ENCODE measurements at regions not wholly inside any gene's neighbourhood (a gene's known extent, or its start where the extent isn't known, plus 50 kb on each side); places are given as distances from the start of the nearest gene placed in this dataset.

DNA sequence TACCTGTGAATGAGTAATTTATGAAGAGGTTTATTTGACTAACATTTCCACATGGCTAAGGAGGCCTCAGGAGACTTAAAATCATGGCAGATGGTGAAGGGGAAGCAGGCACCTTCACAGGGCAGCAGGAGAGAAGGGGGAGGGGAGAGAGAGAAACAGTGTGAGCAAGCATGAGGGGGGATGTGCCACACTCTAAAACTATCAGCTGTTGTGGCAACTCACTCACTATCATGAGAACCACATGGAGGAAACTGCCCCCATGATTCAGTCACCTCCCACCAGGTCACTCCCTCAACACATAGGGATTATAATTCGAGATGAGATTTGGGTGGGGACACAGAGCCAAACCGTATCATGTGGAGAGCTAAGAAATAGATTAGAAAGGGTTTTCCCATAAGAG lies 309.0 kb downstream of the RDH14 start:
- Histone ChIP-seq H3K9me3 (no peaks in the 10 kb centered on the region), H3K27me3 (no peaks in the 10 kb centered on the region)

DNA sequence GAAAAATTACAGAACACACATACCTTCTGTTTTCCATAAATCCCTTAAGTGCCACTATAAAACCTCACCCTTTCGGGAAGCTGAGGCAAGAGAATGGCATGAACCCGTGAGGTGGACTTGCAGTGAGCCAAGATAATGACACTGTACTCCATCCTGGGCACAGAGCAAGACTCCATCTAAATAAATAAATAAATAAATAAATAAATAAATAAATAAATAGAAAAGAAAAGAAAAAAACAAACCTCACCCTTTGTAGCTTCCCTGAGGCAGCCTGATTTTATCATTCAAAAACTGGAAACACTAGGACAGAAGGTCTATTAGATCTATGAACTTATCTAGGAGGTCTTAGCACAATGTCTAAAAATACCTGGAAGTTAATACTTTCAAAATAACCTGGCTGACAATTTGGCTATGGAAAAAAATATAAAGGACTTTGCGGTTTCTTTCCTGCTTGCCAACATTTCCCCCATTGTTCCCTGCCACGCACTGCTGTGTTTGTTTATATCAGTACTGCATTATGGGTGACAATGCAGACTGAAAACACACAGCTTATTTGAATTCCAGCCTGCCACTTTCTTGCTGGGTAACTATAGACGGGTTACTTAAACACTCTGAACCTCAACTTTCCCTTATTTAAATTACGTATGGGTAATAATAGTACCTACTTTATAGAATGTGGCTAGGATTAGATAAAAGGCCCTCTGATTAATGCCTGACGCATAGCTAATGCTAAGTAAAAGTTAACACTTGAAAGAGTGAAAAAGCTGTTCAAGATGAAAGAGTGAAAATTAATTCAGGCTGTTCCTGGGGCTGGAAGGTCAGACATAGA lies 313.0 kb downstream of the RDH14 start:
- no peaks in the 10 kb centered on the region for H3K9me3 ChIP-seq
- DNase-seq, result no peak
- H3K4me1 ChIP-seq, result no peaks in the 10 kb centered on the region
- no peaks in the 10 kb centered on the region for H3K27me3 ChIP-seq
- H3K4me3 ChIP-seq, result no peak overlapping the region
- TF ChIP-seq CTCF (IDR thresholded peaks at IDR 0.05), result no peak
- intact Hi-C loops (cut with DNase I; ENCODE audit: low total_unique reads), result no loop called here
- no peaks in the 10 kb centered on the region for H3K36me3 ChIP-seq
- no peak overlapping the region for H3K27ac ChIP-seq

More for the DNA sequence above, 309.0 kb downstream of the RDH14 start:
- no peak overlapping the region for H3K4me3 ChIP-seq
- intact Hi-C loops (cut with DNase I; ENCODE audit: low total_unique reads), result no loop called here
- TF ChIP-seq CTCF (IDR thresholded peaks at IDR 0.05), result no peak
- no peaks in the 10 kb centered on the region for H3K36me3 ChIP-seq
- H3K27ac ChIP-seq, result no peak overlapping the region
- H3K4me1 ChIP-seq, result no peaks in the 10 kb centered on the region
- DNase-seq, result no peak

DNA sequence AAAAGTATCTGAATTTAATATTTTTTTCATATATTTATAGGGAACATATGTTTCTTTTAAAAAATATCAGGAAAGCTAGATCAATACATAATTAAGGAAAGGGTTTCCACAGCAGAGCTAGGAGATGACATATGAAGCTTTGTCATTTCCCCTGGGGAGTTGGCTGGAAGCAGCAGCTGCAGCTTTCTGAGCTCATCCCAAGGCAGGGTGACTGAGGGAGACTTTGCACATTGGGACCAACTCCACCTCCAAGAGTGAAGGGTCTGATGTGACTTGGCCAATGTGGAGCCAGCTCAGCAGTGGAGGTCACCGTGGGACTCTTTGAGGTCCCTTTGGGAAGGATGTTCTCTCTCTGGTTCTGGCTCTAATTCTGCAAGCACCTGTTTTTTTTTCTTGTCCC lies 315.1 kb downstream of the RDH14 start:
- H3K36me3 ChIP-seq, result no peaks in the 10 kb centered on the region

GRCh38 chr2:18244845-18245244 lies 315.6 kb downstream of the RDH14 start:
- no peak for DNase-seq
- intact Hi-C loops (cut with DNase I; ENCODE audit: low total_unique reads), result no loop called here

More for the DNA sequence above, 315.1 kb downstream of the RDH14 start:
- H3K9me3 ChIP-seq, result no peaks in the 10 kb centered on the region
- H3K4me1 ChIP-seq, result no peaks in the 10 kb centered on the region
- no peak for DNase-seq
- TF ChIP-seq CTCF (IDR thresholded peaks at IDR 0.05), result no peak
- no peaks in the 10 kb centered on the region for H3K27me3 ChIP-seq
- no peak overlapping the region for H3K4me3 ChIP-seq
- H3K27ac ChIP-seq, result no peak overlapping the region
- intact Hi-C loops (cut with DNase I; ENCODE audit: low total_unique reads), result no loop called here

DNA sequence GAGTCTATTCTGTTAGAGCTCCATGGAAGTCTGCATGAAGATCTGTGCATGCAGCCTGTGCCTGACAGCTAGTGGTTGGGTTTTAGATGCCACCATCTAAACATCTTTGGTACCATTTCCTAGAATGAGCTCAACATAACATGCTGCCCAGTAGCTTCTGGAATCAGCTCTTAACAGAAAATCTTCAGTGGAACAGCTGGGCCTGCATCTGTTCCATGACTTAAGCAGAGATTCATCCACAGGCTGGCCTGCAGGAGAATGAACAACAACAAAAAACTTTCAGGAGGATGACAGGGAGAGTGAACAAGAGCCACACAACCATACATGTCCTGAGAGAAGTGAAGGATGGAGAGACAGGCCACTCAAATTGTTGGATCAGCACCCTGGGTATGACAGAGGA lies 316.6 kb downstream of the RDH14 start:
- TF ChIP-seq CTCF (IDR thresholded peaks at IDR 0.05), result no peak
- Histone ChIP-seq H3K4me1 (no peaks in the 10 kb centered on the region), H3K27ac (no peak overlapping the region), H3K27me3 (no peaks in the 10 kb centered on the region), H3K9me3 (no peaks in the 10 kb centered on the region), H3K4me3 (no peak overlapping the region), H3K36me3 (no peaks in the 10 kb centered on the region)
- intact Hi-C loops (cut with DNase I; ENCODE audit: low total_unique reads), result no loop called here
- DNase-seq, result no peak

More at GRCh38 chr2:18244845-18245244, 315.6 kb downstream of the RDH14 start:
- no peaks in the 10 kb centered on the region for H3K9me3 ChIP-seq
- no peaks in the 10 kb centered on the region for H3K4me1 ChIP-seq
- TF ChIP-seq CTCF (IDR thresholded peaks at IDR 0.05), result no peak
- H3K36me3 ChIP-seq, result no peaks in the 10 kb centered on the region
- no peaks in the 10 kb centered on the region for H3K27me3 ChIP-seq
- H3K4me3 ChIP-seq, result no peak overlapping the region
- no peak overlapping the region for H3K27ac ChIP-seq
